Endometrial microvascular endothelial cells (primary cell): ENCODE measurements at regions not wholly inside any gene's neighbourhood (a gene's known extent, or its start where the extent isn't known, plus 50 kb on each side); places are given as distances from the start of the nearest gene placed in this dataset.

Experiments
- in situ Hi-C: cut with HindIII; loops from 2 replicates; pipeline ENCODE4 v1.10.0; 2017; ENCODE audit warnings: low sequenced_read_pairs, low pct_unique_long_range_greater_than_20kb; ENCODE audit errors: inconsistent ontology term

DNA sequence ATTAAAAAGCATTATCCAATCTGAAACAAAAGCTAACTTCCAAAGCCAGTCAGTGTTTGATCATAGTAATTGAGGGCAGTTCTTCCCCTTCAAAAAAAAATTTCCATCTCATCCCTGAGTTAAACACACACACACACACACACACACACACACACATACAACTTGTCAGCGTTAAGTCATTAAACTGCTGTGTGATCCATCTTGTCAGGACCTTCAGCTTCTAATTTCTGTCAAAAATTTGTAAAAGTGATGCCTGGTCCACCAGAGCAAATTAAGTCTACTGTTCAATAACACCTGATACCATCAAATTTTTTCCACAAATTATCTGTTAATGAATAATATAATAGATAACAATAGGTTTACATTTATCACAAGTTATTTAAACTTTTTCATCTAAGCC, 198.7 kb downstream of the GPX5 start:
- in situ Hi-C loops: loop anchor here (10.0 kb wide), 1 partner anchor 280 kb away; the partner anchor contains the start of gene ZNF311

DNA sequence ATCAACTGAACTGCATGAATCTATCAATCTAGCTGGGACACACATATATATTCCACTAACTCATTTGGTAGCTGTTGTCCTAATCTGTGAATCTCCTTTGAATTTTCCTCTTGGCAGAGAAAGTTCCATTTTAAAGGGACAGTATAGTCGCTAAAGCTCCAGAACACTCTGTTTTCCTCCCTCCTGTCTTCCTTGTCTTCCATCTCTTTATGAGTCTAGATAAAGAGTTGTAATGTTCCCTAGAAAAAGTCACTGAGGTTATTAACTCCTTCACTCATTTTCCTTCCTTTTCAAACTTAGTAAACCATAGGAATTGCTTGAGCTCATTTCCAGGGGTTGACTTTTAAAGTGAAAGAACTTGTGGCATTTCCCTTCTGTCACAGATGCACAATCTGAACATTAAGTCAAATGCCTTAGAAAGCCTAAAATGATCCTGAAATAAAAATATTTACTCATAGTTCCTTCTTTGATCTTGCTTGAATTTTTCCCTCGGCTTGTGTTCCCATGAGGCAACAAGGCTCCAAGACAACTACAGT, 198.4 kb downstream of the TRIM27 start:
- in situ Hi-C loops: loop anchor here (10.0 kb wide), 1 partner anchor 279 kb away; the partner anchor contains the start of gene ZNF311

DNA sequence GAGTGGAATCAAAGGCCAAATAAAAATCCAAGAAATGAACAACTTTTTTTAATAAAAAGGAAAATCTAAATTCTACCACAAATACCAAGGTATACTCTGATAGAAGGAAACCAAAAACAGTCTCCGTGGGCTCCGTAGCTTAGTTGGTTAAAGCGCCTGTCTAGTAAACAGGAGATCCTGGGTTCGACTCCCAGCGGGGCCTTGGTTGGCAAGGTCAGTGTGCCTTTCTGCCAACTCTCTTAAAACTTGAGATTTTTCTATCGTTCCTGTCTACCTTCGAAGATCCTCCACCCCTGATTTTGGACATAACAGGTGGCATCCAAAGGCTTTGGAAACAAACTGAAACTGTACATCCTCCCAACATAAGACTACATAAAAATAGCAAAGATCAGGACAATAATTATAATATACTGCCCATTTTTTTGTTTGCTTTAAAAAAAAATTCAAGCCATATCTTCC, 197.9 kb downstream of the TRIM27 start:
- in situ Hi-C loops: loop anchor here (10.0 kb wide), 1 partner anchor 279 kb away; the partner anchor contains the start of gene ZNF311

DNA sequence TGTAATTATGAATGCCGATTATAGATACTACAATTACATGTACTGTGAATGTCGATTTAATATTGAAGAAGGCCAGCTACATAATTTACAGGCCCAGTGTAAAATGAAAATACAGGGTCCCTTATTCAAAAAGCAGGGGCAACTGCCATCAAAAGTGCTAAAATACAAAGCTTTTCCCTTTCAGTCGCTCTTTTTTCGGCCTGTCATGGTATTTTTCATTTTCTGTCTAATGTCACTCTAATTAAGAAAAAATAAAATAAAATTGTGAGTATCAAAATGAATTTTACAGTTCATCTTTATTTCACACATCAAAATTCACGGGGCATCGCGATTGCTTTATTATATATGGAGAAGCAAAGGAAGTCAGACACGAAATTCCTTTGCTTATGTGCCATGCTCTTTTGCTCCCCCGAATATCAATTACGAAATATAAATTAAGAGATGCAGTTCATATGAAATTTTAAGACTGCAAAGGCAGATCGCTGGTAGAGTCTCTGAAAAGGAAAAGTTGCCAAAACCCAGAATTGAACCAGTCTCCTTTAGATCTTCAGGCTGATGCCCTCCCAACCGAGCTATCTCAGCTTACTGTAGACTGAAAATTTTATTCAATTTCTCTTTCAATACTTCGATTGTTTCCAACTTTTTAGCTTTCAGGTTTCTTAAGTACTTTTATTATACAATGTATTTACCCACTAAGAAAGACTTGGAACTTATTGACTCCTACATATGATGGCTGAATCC, 197.0 kb downstream of the TRIM27 start:
- in situ Hi-C loops: loop anchor here (10.0 kb wide), 1 partner anchor 278 kb away; the partner anchor contains the start of gene ZNF311

DNA sequence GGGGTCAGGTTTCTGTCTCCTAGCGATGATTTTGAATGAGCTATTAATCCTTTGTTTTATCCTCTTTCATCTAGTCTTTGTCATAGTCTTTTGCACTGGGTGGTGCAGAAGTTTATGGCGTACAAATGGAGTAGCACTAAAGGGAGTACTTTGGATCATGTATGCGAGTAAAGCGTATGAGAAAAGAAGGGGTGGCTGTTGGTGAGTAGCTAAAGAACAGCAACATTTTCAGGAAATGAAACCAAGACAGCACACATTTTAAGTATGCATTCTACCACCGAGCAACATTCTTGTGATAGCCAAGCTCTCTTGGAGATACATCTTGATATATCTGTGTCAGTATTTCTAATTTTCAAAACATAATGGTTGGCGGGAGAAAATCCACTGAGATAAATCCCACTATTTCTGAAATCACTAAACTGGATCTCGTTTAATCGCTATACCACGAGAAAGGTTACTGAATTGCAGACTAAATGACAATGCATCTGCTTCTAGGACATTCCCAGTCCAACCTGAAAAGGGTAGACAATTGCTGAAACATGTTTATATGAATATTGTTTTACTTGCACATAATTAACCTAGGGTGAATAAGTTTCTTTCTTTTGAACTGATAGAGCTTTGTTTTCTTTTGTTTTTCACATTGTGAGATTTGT, 196.1 kb downstream of the TRIM27 start:
- in situ Hi-C loops: loop anchor here (10.0 kb wide), 1 partner anchor 277 kb away; the partner anchor contains the start of gene ZNF311

DNA sequence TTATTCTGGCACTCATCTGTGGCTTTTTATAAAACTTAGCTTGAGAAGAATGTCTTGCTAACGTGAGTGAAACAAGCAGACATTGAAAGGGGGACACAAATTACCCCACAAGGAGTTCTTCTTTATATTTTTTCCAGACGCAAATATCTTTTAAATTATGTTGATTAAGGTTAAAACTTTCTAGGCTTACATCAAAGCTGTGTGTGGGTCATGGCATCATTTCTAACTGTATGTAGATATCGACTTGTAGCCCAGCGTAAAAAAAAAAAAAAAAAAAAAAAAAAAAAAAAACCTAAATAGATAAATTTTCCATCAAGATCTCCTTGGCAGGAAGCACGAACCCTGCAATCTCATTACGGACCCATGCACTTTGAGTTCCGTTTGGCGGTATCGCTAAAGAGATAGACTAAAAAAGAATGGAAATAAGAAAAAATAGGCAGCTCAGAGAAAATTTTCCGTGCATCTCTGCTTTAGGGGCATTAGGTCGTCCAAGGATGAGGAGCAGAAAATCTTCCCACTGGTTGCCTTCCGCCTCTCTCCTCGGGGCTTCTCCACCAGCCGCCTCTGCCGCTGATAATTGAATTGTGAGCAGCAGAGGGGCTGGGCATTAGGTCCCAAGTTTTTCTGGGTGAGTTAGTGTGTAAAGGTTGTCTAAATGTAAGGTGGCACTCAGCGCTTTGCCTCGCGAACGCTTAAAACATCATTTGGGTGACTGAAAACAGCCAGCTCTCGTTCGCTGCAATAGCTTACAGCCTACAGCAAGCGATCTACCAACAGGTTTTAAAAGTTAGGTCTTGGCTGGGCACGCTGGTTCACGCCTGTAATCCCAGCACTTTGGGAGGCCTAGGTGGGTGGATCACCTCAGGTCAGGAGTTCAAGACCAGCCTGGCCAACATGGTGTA, 194.0 kb downstream of the TRIM27 start:
- in situ Hi-C loops: loop anchor here (10.0 kb wide), 1 partner anchor 275 kb away; the partner anchor contains the start of gene ZNF311

DNA sequence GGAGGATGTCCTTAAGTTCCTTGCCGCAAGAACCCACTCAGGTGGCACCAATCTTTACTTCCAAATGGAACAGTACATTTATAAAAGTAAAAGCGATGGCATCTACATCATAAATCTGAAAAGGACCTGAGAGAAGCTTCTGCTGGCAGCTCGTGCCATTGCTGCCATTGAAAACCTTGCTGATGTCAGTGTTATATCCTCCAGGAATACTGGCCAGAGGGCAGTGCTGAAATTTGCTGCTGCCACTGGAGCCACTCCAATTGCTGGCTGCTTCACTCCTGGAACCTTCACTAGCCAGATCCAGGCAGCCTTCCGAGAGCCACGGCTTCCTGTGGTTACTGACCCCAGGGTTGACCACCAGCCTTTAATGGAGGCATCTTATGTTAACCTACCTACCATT, 191.7 kb downstream of the TRIM27 start:
- in situ Hi-C loops: no loop called here

DNA sequence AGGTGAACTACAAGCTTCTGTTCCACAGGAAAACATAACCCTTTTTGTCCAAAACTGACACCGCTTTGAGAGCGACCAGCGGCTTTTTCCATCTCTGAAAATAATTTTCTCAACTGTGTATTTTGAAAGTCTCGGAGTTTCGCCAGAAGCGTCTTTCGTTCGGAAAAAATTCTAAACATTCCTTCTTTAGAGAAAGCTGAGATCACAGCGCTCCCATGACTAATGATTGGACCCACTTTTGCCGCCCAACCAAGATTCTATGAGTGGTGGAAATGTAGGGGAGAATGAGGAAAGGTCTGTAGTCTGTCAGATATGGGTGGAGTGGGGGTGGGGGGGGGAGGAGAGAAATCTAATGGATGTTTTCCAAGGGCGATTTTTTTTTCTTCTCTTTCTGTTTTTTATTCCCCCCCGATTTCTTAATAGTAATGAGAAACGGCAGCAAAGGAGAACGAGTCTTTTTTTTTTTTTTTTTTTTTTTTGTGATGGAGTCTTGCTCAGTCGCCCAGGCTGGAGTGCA, 189.3 kb downstream of the TRIM27 start:
- in situ Hi-C loops: no loop called here

DNA sequence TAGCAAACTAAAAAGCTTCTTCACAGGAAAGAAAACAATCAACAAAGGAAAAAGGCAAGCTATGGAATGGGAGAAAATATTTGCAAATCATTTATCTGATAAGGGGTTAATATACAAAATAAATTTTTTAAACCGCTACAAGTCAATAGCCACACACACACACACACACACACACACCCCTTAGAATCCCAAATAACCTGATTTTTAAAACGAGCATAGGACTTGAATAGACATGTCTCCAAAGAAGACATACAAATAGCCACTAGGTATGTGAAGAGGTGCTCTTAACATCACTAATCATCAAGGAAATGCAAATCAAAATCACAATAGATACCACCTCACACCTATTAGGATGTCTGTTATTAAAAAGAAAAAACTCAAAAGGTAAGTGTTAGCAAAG, 187.7 kb downstream of the TRIM27 start:
- in situ Hi-C loops: no loop called here

DNA sequence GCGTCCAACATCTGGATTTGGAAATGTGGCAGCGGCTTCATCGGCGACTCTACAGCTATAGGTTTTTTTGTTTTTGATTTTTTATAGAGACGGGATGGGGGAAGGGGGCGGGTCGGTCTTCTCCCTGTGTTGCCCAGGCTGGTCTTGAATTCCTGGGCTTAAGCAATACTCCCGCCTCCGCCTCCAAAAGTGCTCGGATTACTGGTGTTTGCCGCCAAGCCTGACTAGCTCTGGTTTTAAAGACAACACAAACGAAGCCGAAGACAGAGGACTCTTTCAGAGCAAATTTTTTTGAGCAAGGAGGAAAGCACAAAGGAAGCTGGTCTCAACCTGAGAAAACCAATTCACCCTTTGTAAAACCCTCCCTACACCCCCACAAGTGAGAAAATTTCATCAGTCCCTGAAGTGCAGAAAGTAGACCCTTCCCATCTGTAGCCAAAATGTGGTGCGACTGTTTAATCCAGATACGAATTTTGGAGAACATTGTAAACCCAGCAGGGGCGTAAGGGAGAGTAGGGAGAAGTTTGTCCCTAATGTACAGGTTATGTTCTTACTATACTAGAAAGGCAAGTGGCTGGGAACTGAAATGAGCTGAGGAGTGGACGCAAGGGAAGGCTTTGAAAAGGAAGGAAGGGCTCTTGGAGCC, 185.9 kb downstream of the TRIM27 start:
- in situ Hi-C loops: no loop called here

DNA sequence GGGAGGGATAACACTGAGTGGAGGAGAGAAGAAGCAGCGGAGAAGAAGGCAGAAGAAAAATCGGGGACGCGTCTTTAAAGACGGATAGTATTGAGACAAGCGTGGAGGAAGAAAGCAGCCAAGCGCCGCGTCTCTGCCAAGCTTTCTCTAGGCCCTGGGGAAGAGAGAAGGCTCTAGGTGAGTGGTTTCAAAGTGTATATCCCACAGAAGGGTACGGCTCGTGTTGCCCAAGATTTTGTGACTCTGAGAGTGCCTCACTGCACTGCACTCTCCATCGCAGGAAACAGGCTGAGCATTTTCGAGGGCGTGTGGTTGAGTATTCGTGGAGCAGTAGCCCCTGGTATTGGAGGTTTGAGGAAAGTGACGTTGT, 185.4 kb downstream of the TRIM27 start:
- in situ Hi-C loops: no loop called here

DNA sequence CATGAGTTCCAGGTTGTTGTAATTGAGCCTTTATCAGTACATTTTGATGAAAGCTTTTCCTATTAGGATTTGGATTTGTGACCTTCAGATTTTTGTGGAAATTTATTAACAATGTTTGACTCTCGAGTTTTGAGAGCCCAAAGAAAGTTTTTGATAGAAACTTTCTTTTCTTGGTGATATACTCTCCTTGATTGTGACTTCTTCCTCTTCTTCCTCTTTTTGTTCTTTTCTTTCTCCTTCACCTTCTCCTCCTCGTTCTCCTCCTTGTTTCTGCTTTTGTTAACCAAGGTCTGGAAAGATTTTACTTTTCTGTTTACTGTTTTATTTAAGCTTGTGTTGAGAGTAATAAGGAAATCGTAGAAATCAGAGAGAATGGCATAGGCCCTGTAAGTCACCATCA, 182.4 kb downstream of the TRIM27 start:
- in situ Hi-C loops: no loop called here

DNA sequence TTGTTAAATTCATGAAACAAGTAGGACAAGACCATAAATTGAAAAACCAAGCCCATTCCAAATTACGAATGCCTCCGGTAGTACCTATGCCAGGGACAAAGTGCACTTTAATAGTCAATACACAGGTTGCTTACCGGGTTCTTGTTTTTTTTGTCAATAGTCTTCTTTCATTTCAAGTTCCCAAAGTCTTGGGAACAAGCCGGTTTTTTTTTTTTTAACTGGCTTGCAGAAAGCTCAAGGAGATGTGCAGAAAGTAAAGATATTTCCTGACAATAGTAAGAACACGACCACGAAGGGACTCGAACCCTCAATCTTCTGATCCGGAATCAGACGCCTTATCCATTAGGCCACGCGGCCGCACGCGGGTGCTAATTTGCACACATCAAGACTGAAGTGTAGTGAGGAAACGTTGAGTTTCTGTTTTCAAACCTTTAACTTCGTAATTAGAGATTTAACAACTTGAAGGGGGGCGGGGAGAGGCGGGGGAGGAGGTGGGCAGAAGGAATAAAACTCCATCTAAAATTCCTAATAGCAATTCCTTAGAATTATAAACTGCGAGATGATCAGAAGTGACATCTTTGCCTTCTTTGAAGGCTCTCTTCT, 181.0 kb downstream of the TRIM27 start:
- in situ Hi-C loops: no loop called here

DNA sequence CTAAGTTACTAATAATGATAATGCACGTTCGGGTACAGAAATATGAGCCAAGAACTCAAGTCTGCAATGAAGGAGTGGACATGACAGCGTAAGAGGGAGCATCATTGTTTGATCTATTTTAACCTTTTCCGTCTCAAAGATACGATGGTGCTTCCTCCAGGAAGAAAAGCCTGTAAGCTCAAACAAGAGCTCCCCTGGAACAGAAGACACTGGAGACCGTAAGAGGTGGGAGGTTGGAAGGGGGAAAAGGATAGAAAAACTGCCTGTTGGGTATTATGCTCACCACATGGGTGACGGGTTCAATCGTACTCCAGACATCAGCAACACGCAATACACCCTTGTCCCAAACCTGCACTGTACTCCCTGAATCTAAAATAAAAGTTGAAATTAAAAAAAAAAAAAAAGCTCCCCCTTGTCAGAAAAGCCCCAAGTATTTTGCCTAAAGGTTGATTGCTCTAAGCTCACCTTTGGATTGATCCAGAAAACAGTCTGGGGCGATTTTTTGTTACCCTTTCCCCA, 180.5 kb downstream of the TRIM27 start:
- in situ Hi-C loops: no loop called here

DNA sequence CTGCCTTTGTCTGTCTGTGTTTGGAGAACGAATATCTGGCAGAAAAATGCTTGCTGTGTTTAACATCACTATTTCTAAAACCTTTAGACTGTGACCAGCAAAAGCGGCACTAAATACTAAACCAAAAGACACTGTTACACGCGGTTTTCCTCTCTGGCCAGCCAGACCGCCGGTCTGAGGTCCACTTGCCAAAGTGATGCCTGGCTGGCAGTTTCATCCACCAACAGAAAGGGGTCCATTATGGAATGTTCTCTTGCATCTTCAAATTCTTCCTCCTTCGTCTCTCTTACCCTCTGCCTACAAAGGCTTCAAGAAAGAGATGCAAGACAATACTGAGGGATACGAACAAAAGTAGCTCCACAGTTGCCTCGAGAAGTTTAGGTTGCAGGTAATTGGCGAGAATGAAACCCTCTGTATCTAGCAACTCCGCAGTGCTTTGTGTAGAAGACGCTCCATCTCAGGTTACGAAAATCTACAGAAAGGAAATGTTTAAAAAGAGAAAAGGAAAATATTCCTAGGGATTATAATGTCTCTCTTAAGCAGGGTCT, 176.6 kb downstream of the TRIM27 start:
- in situ Hi-C loops: no loop called here

DNA sequence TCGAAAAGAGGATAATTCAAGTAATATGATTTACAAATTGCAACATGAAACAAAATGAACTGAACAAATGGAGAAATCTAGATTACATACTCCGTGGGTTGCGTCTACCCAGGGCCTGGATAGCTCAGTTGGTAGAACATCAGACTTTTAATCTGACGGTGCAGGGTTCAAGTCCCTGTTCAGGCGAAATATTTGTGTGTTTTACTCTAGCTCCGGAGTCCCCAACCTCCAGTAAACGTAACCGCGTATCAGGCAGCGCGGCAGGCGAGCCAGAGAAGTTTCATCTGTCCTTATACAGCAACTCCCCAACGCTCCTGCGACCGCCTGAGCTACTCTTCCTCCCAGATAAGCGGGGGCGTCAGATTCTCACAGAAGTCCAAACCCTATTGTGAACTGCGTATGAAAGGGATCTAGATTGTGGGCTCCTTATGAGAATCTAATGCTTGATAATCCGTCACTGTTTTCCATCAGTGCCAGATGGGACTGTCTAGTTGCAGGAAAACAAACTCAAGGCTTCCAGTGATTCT, 176.1 kb downstream of the TRIM27 start:
- in situ Hi-C loops: no loop called here

DNA sequence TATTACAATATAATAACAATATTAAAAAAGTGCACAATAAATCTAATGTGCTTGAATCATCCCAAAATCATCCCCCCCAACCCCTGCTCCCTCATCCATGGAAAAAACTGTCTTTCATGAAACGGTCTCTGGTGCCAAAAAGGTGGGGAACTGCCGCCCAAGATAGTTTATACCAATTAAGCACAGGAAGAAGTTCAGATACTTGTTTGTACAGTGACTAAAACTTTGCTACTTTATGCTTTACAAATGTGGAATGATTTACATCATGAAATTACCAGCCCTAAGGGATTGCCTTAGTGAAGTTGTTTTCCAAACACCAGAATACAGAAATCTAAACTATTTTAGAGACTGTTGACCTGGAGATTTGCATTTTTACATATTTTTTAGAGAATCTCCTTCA, 175.6 kb downstream of the TRIM27 start:
- in situ Hi-C loops: no loop called here
